CD14-positive monocyte (primary cell): ENCODE measurements at regions not wholly inside any gene's neighbourhood (a gene's known extent, or its start where the extent isn't known, plus 50 kb on each side); places are given as distances from the start of the nearest gene placed in this dataset.
A peak's percentile ranks its signal among the peaks of the same experiment; 100 is the strongest.
"Not testable (repeated sequence)": the region's sequence is repeated elsewhere in the genome, so short reads cannot be mapped to it uniquely, and the experiment has no call there.

Source experiments
- DNase-seq, 3 donors: peaks; one replicate each; pipeline ENCODE4 v3.0.0-alpha.2; 2011 to 2022
- H2AFZ ChIP-seq: 2 replicates; pipeline ENCODE4 v1.6.0; 2012; ENCODE audit warnings: mild to moderate bottlenecking, low read depth, low read length, inconsistent platforms; ENCODE audit not compliant: insufficient read depth, poor library complexity, severe bottlenecking
- H3K27ac ChIP-seq, 2 donors: 1 replicate in 1 of 2; 2 replicates in 1 of 2; pipeline ENCODE4 v1.5.1; 2012 to 2013; ENCODE audit warnings: low read length in 2 of 2, control low read depth in 1 of 2, inconsistent platforms in 1 of 2, low read depth in 1 of 2, mild to moderate bottlenecking in 1 of 2
- H3K27me3 ChIP-seq, 2 donors: one replicate each; pipeline versions ENCODE4 v1.6.0 to v1.6.1; 2011 to 2013; ENCODE audit warnings: low read length in 2 of 2; ENCODE audit not compliant: control insufficient read depth in 2 of 2, insufficient read depth in 2 of 2
- H3K36me3 ChIP-seq, 2 donors: replicated peaks in 1 of 2; 1 replicate in 1 of 2; 2 replicates in 1 of 2; pipeline versions ENCODE4 v1.5.1 to v1.6.1; 2012 to 2013; ENCODE audit warnings: low read length in 2 of 2, control low read depth in 1 of 2, inconsistent platforms in 1 of 2, mild to moderate bottlenecking in 1 of 2; ENCODE audit not compliant: insufficient read depth in 2 of 2, control insufficient read depth in 1 of 2
- H3K4me1 ChIP-seq, 2 donors: 1 replicate in 1 of 2; 2 replicates in 1 of 2; pipeline versions ENCODE4 v1.5.1 to v1.6.1; 2012 to 2013; ENCODE audit warnings: low read length in 2 of 2, control low read depth in 1 of 2, inconsistent platforms in 1 of 2, mild to moderate bottlenecking in 1 of 2, moderate library complexity in 1 of 2; ENCODE audit not compliant: insufficient read depth in 2 of 2, control insufficient read depth in 1 of 2
- H3K4me2 ChIP-seq: replicated peaks from 2 replicates; pipeline ENCODE3; 2012; ENCODE audit warnings: low read length, moderate library complexity, mild to moderate bottlenecking; ENCODE audit not compliant: poor library complexity, severe bottlenecking; ENCODE audit errors: extremely low read depth
- H3K4me3 ChIP-seq, 3 experiments: fragments of 200-600 bp in 1 of 3; sonication (generic) in 1 of 3; replicated peaks in 1 of 3; 1 replicate in 2 of 3; 2 replicates in 1 of 3; pipeline ENCODE4 v1.5.1; 2011 to 2013; ENCODE audit warnings: low read length in 3 of 3, mild to moderate bottlenecking in 3 of 3, control low read depth in 2 of 3, low read depth in 2 of 3, inconsistent platforms in 1 of 3, moderate library complexity in 1 of 3
- H3K79me2 ChIP-seq: 2 replicates; pipeline ENCODE4 v1.6.0; 2012; ENCODE audit warnings: mild to moderate bottlenecking, control low read depth, inconsistent platforms, low read length, moderate library complexity; ENCODE audit not compliant: insufficient read depth
- H3K9ac ChIP-seq: 2 replicates; pipeline ENCODE4 v1.6.0; 2017; ENCODE audit warnings: low read length, mild to moderate bottlenecking; ENCODE audit not compliant: insufficient read depth, poor library complexity, severe bottlenecking
- H3K9me3 ChIP-seq, 2 donors: replicated peaks in 1 of 2; 1 replicate in 1 of 2; 2 replicates in 1 of 2; pipeline versions ENCODE4 v1.5.1 to v1.6.1; 2012 to 2013; ENCODE audit warnings: low read length in 2 of 2, control low read depth in 1 of 2; ENCODE audit not compliant: control insufficient read depth in 1 of 2, insufficient read depth in 1 of 2
- H4K20me1 ChIP-seq: 2 replicates; pipeline ENCODE4 v1.6.0; 2012; ENCODE audit warnings: mild to moderate bottlenecking, low read length, control low read depth, moderate library complexity; ENCODE audit not compliant: insufficient read depth
- H3K27ac Mint-ChIP-seq, 7 donors: one replicate each; pipeline ENCODE4 v1.8.0; 2020; ENCODE audit warnings: mild to moderate bottlenecking in 7 of 7, mixed read lengths in 7 of 7, moderate library complexity in 6 of 7, inconsistent platforms in 2 of 7
- H3K27me3 Mint-ChIP-seq, 3 donors: one replicate each; pipeline ENCODE4 v1.8.0; 2021 to 2022; ENCODE audit warnings: low read depth in 3 of 3, mild to moderate bottlenecking in 3 of 3, mixed read lengths in 3 of 3, moderate library complexity in 3 of 3, inconsistent platforms in 1 of 3
- H3K36me3 Mint-ChIP-seq, 2 donors: one replicate each; pipeline ENCODE4 v1.8.0; 2020; ENCODE audit warnings: mixed read lengths in 2 of 2, inconsistent platforms in 1 of 2, mild to moderate bottlenecking in 1 of 2
- H3K4me1 Mint-ChIP-seq: one replicate; pipeline ENCODE4 v1.8.0; 2020; ENCODE audit warnings: mild to moderate bottlenecking, mixed read lengths
- H3K4me3 Mint-ChIP-seq, 2 donors: one replicate each; pipeline ENCODE4 v1.8.0; 2020; ENCODE audit warnings: mild to moderate bottlenecking in 2 of 2, mixed read lengths in 2 of 2, moderate library complexity in 1 of 2
- H3K9me3 Mint-ChIP-seq, 7 donors: one replicate each; pipeline ENCODE4 v1.8.0; 2020 to 2022; ENCODE audit warnings: mixed read lengths in 7 of 7, mild to moderate bottlenecking in 6 of 7, moderate library complexity in 6 of 7, inconsistent platforms in 2 of 7
- CTCF ChIP-seq: fragments of 200-600 bp; IDR thresholded peaks from one replicate; pipeline ENCODE4 v1.8.0; 2022; ENCODE audit warnings: antibody characterized with exemption, mild to moderate bottlenecking
- WGBS: methylation state at CpG from one replicate; pipeline ENCODE4 v1.1.5; 2013; ENCODE audit warnings: missing lambda C conversion rate; ENCODE audit not compliant: insufficient coverage; 5-methylcytosine and 5-hydroxymethylcytosine counted together
- intact Hi-C, 2 donors: fragments of 100-400 bp; cut with micrococcal nuclease; formaldehyde crosslinking; loops; one replicate each; pipeline versions ENCODE4 v1.15.0 to v1.15.1; 2023

- Histone ChIP-seq H4K20me1 (no peaks in the 10 kb centered on the region), H3K4me2 (no peak overlapping the region), H3K9me3 (no peaks in the 10 kb centered on the region), H3K27me3 (no peaks in the 10 kb centered on the region), H3K36me3 (no peaks in the 10 kb centered on the region), H2AFZ (no peak overlapping the region), H3K4me3 (no peak overlapping the region), H3K4me1 (no peaks in the 10 kb centered on the region), H3K27ac (no peak overlapping the region), H3K79me2 (no peaks in the 10 kb centered on the region), H3K9ac (no peak overlapping the region)
- TF ChIP-seq CTCF: no peak
- no peaks in the 10 kb centered on the region for H3K4me1 Mint-ChIP-seq
- peaks cover 0 to 1% (median 0%) of the 10 kb centered on the region in 3 donors for H3K27me3 Mint-ChIP-seq
- H3K36me3 Mint-ChIP-seq: no peaks in the 10 kb centered on the region
- DNase-seq: no peak
- no peaks in the 10 kb centered on the region for H3K9me3 Mint-ChIP-seq
- H3K4me3 Mint-ChIP-seq: no peak overlapping the region
- WGBS: 100% methylated on average over 1 of the region's 2 CpGs
- intact Hi-C loops: loop anchor here (5.0 to 10.0 kb wide), 2 partner anchors 90 to 373 kb away; partner anchors contain the start of gene CTH (in 1 of the 2)
- peak overlapping the region in 1 of 7 donors; percentile 3 for H3K27ac Mint-ChIP-seq
Measured at GRCh38 chr1:70504821-70505193, 93.7 kb downstream of the CTH start.

- intact Hi-C loops: loop anchor here (5.0 to 10.0 kb wide), 2 partner anchors 93 to 376 kb away; partner anchors contain the start of gene CTH (in 1 of the 2)
- H3K9me3 Mint-ChIP-seq, H2AFZ ChIP-seq, H4K20me1 ChIP-seq, H3K79me2 ChIP-seq, DNase-seq, H3K27me3 ChIP-seq, H3K36me3 ChIP-seq, H3K4me3 ChIP-seq, H3K27ac ChIP-seq, H3K9me3 ChIP-seq, H3K4me2 ChIP-seq, H3K4me1 Mint-ChIP-seq, H3K27me3 Mint-ChIP-seq, H3K36me3 Mint-ChIP-seq, H3K4me3 Mint-ChIP-seq, H3K9ac ChIP-seq, H3K27ac Mint-ChIP-seq, H3K4me1 ChIP-seq: not testable (repeated sequence)
- WGBS: 80% methylated on average over 1 of the region's 3 CpGs
Measured at GRCh38 chr1:70507991-70508390, 96.9 kb downstream of the CTH start.
